ENCODE measurements at regions not wholly inside any gene's neighbourhood (a gene's known extent, or its start where the extent isn't known, plus 50 kb on each side); places are given as distances from the start of the nearest gene placed in this dataset.

DNA sequence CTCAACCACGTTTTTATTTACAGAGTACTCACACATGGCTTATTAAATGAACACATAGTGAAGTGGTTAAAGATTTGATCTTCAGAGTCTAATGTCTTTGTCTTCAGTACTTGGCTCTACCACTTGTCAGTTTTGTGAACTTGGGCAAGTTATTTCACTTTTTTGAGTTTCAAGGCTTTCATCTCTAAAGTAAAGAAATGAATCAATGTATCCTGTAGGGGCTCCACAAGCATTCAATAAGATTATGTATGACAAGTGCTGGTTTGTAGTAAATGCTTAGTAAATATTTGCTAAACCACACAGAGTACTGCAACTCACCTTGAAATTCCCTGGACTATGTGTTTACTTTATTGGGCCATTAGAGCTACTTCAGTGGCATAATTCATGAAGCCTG, 446.0 kb upstream of the GOT2 start (continued):
- no peak for TF ChIP-seq MAZ (IDR thresholded peaks at IDR 0.05; ENCODE audit: borderline replicate concordance, low read depth, low read length)
- no peak for TF ChIP-seq MAZ (CRISPR knock-in tag; IDR thresholded peaks at IDR 0.05; ENCODE audit: low read depth)
- TF ChIP-seq, protein P1, sequence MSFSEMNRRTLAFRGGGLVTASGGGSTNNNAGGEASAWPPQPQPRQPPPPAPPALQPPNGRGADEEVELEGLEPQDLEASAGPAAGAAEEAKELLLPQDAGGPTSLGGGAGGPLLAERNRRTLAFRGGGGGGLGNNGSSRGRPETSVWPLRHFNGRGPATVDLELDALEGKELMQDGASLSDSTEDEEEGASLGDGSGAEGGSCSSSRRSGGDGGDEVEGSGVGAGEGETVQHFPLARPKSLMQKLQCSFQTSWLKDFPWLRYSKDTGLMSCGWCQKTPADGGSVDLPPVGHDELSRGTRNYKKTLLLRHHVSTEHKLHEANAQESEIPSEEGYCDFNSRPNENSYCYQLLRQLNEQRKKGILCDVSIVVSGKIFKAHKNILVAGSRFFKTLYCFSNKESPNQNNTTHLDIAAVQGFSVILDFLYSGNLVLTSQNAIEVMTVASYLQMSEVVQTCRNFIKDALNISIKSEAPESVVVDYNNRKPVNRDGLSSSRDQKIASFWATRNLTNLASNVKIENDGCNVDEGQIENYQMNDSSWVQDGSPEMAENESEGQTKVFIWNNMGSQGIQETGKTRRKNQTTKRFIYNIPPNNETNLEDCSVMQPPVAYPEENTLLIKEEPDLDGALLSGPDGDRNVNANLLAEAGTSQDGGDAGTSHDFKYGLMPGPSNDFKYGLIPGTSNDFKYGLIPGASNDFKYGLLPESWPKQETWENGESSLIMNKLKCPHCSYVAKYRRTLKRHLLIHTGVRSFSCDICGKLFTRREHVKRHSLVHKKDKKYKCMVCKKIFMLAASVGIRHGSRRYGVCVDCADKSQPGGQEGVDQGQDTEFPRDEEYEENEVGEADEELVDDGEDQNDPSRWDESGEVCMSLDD (CRISPR knock-in tag; IDR thresholded peaks at IDR 0.05; ENCODE audit: borderline replicate concordance) = no peak
- TF ChIP-seq POLR2A (IDR thresholded peaks at IDR 0.05; ENCODE audit: insufficient read depth in 1 of 2, low read depth in 2 of 2, low read length in 2 of 2) = no peak
- no peak for TF ChIP-seq SRF (IDR thresholded peaks at IDR 0.05; ENCODE audit: low read depth, low read length)
- peak; percentile 48; the same call in 1 of the 2 replicates for TF ChIP-seq FOSL2 (CRISPR knock-in tag; IDR thresholded peaks at IDR 0.05)
- TF ChIP-seq, protein P2, sequence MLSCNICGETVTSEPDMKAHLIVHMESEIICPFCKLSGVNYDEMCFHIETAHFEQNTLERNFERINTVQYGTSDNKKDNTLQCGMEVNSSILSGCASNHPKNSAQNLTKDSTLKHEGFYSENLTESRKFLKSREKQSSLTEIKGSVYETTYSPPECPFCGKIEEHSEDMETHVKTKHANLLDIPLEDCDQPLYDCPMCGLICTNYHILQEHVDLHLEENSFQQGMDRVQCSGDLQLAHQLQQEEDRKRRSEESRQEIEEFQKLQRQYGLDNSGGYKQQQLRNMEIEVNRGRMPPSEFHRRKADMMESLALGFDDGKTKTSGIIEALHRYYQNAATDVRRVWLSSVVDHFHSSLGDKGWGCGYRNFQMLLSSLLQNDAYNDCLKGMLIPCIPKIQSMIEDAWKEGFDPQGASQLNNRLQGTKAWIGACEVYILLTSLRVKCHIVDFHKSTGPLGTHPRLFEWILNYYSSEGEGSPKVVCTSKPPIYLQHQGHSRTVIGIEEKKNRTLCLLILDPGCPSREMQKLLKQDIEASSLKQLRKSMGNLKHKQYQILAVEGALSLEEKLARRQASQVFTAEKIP (CRISPR knock-in tag; IDR thresholded peaks at IDR 0.05; ENCODE audit: borderline replicate concordance) = no peak
- TF ChIP-seq ZNF180 (CRISPR knock-in tag; IDR thresholded peaks at IDR 0.05; ENCODE audit: borderline replicate concordance, low read depth) = no peak
- TF ChIP-seq NR1H2 (CRISPR knock-in tag; IDR thresholded peaks at IDR 0.05; ENCODE audit: borderline replicate concordance, low read depth) = no peak
- TF ChIP-seq, protein P3, sequence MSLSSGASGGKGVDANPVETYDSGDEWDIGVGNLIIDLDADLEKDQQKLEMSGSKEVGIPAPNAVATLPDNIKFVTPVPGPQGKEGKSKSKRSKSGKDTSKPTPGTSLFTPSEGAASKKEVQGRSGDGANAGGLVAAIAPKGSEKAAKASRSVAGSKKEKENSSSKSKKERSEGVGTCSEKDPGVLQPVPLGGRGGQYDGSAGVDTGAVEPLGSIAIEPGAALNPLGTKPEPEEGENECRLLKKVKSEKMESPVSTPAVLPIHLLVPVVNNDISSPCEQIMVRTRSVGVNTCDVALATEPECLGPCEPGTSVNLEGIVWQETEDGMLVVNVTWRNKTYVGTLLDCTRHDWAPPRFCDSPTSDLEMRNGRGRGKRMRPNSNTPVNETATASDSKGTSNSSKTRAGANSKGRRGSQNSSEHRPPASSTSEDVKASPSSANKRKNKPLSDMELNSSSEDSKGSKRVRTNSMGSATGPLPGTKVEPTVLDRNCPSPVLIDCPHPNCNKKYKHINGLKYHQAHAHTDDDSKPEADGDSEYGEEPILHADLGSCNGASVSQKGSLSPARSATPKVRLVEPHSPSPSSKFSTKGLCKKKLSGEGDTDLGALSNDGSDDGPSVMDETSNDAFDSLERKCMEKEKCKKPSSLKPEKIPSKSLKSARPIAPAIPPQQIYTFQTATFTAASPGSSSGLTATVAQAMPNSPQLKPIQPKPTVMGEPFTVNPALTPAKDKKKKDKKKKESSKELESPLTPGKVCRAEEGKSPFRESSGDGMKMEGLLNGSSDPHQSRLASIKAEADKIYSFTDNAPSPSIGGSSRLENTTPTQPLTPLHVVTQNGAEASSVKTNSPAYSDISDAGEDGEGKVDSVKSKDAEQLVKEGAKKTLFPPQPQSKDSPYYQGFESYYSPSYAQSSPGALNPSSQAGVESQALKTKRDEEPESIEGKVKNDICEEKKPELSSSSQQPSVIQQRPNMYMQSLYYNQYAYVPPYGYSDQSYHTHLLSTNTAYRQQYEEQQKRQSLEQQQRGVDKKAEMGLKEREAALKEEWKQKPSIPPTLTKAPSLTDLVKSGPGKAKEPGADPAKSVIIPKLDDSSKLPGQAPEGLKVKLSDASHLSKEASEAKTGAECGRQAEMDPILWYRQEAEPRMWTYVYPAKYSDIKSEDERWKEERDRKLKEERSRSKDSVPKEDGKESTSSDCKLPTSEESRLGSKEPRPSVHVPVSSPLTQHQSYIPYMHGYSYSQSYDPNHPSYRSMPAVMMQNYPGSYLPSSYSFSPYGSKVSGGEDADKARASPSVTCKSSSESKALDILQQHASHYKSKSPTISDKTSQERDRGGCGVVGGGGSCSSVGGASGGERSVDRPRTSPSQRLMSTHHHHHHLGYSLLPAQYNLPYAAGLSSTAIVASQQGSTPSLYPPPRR (CRISPR knock-in tag; IDR thresholded peaks at IDR 0.05; ENCODE audit: borderline replicate concordance) = peak; percentile 87
- no peak for TF ChIP-seq ZNF12 (CRISPR knock-in tag; IDR thresholded peaks at IDR 0.05)
- TF ChIP-seq, protein P4, sequence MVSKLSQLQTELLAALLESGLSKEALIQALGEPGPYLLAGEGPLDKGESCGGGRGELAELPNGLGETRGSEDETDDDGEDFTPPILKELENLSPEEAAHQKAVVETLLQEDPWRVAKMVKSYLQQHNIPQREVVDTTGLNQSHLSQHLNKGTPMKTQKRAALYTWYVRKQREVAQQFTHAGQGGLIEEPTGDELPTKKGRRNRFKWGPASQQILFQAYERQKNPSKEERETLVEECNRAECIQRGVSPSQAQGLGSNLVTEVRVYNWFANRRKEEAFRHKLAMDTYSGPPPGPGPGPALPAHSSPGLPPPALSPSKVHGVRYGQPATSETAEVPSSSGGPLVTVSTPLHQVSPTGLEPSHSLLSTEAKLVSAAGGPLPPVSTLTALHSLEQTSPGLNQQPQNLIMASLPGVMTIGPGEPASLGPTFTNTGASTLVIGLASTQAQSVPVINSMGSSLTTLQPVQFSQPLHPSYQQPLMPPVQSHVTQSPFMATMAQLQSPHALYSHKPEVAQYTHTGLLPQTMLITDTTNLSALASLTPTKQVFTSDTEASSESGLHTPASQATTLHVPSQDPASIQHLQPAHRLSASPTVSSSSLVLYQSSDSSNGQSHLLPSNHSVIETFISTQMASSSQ (IDR thresholded peaks at IDR 0.05; ENCODE audit: low read depth) = no peak
- TF ChIP-seq, protein P4 (CRISPR knock-in tag; IDR thresholded peaks at IDR 0.05; ENCODE audit: borderline replicate concordance) = peak; percentile 25; the same call in 1 of the 2 replicates
- no peak for TF ChIP-seq KDM4B (CRISPR knock-in tag; IDR thresholded peaks at IDR 0.05)
- TF ChIP-seq ZNF432 (CRISPR knock-in tag; IDR thresholded peaks at IDR 0.05; ENCODE audit: borderline replicate concordance) = no peak
- TF ChIP-seq SKI (IDR thresholded peaks at IDR 0.05; ENCODE audit: partially characterized antibody) = peak; percentile 18

Measured in HepG2 (cell line).